Upper lobe of right lung (tissue), 1 donor: ENCODE measurements at regions not wholly inside any gene's neighbourhood (a gene's known extent, or its start where the extent isn't known, plus 50 kb on each side); places are given as distances from the start of the nearest gene placed in this dataset.
"Not testable (repeated sequence)": the region's sequence is repeated elsewhere in the genome, so short reads cannot be mapped to it uniquely, and the experiment has no call there.

Experiments used
- ATAC-seq: fragments of 200-7000 bp; cut with Tn5 transposase; one replicate; pipeline ENCODE4 v1.9.1; 2020; ENCODE audit warnings: mild to moderate bottlenecking, moderate library complexity
- DNase-seq: peaks from one replicate; pipeline ENCODE4 v3.0.0-alpha.2; 2020
- H3K27ac ChIP-seq: fragments of 200-600 bp; one replicate; pipeline ENCODE4 v1.8.0; 2022
- H3K27me3 ChIP-seq: fragments of 200-600 bp; one replicate; pipeline ENCODE4 v1.8.0; 2022; ENCODE audit warnings: mild to moderate bottlenecking
- H3K36me3 ChIP-seq: fragments of 200-600 bp; one replicate; pipeline ENCODE4 v1.8.0; 2022
- H3K4me1 ChIP-seq: fragments of 200-600 bp; one replicate; pipeline ENCODE4 v1.8.0; 2022
- H3K4me3 ChIP-seq: fragments of 200-600 bp; one replicate; pipeline ENCODE4 v1.8.0; 2022; ENCODE audit warnings: mild to moderate bottlenecking
- H3K9me3 ChIP-seq: fragments of 200-600 bp; one replicate; pipeline ENCODE4 v1.8.0; 2022
- intact Hi-C: fragments of 100-400 bp; cut with DNase I; formaldehyde crosslinking; loops from one replicate; pipeline ENCODE4 v1.11.0; 2022
- TF ChIP-seq, protein P1 (sequence below): fragments of 200-600 bp; IDR thresholded peaks from one replicate; pipeline ENCODE4 v1.8.0; 2022; ENCODE audit warnings: antibody characterized with exemption
- donor health status: DM: no; HTN: yes; CAD: no; lungs with severe emphysema.

DNA sequence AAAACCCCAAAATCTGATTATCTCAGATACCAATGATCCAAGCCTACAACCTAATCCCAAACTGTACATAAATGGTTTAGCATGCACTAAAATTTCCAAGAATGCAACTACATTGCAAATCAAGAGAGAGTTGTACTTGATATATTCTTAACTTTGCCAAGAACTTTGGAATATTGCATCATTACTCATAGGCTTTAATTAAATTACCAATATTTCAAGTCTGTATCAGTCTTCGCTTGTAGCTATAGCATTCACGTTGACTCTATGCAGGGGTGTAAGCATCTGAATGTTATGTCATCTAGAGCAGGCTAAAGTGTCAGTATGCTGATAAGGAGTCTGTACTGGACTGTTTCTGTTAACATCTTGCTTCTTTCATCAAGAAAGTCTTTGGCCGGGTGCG lies 56.3 kb downstream of the FOXI3 start:
- TF ChIP-seq, protein P1, sequence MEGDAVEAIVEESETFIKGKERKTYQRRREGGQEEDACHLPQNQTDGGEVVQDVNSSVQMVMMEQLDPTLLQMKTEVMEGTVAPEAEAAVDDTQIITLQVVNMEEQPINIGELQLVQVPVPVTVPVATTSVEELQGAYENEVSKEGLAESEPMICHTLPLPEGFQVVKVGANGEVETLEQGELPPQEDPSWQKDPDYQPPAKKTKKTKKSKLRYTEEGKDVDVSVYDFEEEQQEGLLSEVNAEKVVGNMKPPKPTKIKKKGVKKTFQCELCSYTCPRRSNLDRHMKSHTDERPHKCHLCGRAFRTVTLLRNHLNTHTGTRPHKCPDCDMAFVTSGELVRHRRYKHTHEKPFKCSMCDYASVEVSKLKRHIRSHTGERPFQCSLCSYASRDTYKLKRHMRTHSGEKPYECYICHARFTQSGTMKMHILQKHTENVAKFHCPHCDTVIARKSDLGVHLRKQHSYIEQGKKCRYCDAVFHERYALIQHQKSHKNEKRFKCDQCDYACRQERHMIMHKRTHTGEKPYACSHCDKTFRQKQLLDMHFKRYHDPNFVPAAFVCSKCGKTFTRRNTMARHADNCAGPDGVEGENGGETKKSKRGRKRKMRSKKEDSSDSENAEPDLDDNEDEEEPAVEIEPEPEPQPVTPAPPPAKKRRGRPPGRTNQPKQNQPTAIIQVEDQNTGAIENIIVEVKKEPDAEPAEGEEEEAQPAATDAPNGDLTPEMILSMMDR: no peak
- Histone ChIP-seq H3K4me3 (no peak overlapping the region), H3K27ac (no peak overlapping the region), H3K27me3 (peaks cover 5% of the 10 kb centered on the region), H3K36me3 (no peaks in the 10 kb centered on the region), H3K4me1 (no peaks in the 10 kb centered on the region), H3K9me3 (no peaks in the 10 kb centered on the region)
- ATAC-seq: no peak
- no peak for DNase-seq
- intact Hi-C loops: no loop called here

- Histone ChIP-seq H3K9me3 (no peaks in the 10 kb centered on the region), H3K4me1 (no peaks in the 10 kb centered on the region), H3K27ac (no peak overlapping the region), H3K4me3 (no peak overlapping the region), H3K36me3 (no peaks in the 10 kb centered on the region), H3K27me3 (no peaks in the 10 kb centered on the region)
- ATAC-seq: no peak
- DNase-seq: no peak
- intact Hi-C loops: no loop called here
- TF ChIP-seq, protein P1: no peak
These were observed 74.9 kb downstream of the FOXI3 start for GRCh38 chr2:88377641-88377991.

DNA sequence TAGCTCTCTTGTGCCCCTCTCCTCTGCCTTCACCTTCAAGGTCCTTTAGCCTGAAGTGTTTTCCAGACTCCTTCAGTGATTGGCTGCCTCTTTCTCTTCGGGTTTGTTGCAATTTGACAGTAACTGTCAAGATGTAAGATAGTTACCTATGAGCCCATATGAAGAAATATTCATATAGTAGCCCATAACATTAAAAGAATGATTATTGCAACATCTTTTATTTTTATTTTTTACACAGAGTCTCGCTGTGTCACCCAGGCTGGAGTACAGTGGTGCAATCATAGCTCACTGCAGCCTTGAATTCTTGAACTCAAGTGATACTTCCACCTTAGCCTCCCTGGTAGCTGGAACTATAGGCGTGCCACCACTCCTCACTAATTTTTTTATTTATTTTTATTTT lies 80.5 kb downstream of the FOXI3 start:
- ATAC-seq: no peak
- Histone ChIP-seq H3K27ac (no peak overlapping the region), H3K36me3 (no peaks in the 10 kb centered on the region), H3K4me3 (no peak overlapping the region), H3K27me3 (no peaks in the 10 kb centered on the region), H3K4me1 (no peaks in the 10 kb centered on the region), H3K9me3 (no peaks in the 10 kb centered on the region)
- DNase-seq: no peak
- intact Hi-C loops: no loop called here
- TF ChIP-seq, protein P1: no peak

GRCh38 chr2:88365408-88365807 lies 87.1 kb downstream of the FOXI3 start:
- H3K27ac ChIP-seq, DNase-seq, H3K4me1 ChIP-seq, H3K4me3 ChIP-seq, intact Hi-C loops, ATAC-seq, H3K27me3 ChIP-seq, H3K36me3 ChIP-seq, H3K9me3 ChIP-seq: not testable (repeated sequence)

- DNase-seq (no peak), ATAC-seq (no peak)
- TF ChIP-seq, protein P1: no peak
- Histone ChIP-seq H3K27ac (no peak overlapping the region), H3K4me1 (peaks cover under 1% of the 10 kb centered on the region), H3K4me3 (no peak overlapping the region), H3K27me3 (peaks cover 5% of the 10 kb centered on the region), H3K9me3 (no peaks in the 10 kb centered on the region), H3K36me3 (no peaks in the 10 kb centered on the region)
- intact Hi-C loops: no loop called here
These were observed 97.0 kb downstream of the FOXI3 start for GRCh38 chr2:88355486-88355885.

- TF ChIP-seq, protein P1: no peak
- Histone ChIP-seq H3K4me3 (no peak overlapping the region), H3K27me3 (peaks cover 30% of the 10 kb centered on the region), H3K4me1 (peaks cover 5% of the 10 kb centered on the region), H3K9me3 (no peaks in the 10 kb centered on the region), H3K27ac (no peak overlapping the region), H3K36me3 (no peaks in the 10 kb centered on the region)
- ATAC-seq (no peak), DNase-seq (no peak)
- intact Hi-C loops: no loop called here
These were observed 101.3 kb downstream of the FOXI3 start for GRCh38 chr2:88351249-88351601.
